ENCODE measurements at regions not wholly inside any gene's neighbourhood (a gene's known extent, or its start where the extent isn't known, plus 50 kb on each side); places are given as distances from the start of the nearest gene placed in this dataset.

GRCh38 chr10:60614363-60614762 lies 163.9 kb upstream of the CDK1 start:
- H3K27me3 ChIP-seq (replicated peaks; ENCODE audit: control insufficient read depth, insufficient read depth, low read length), result no peaks in the 10 kb centered on the region
- H3K36me3 ChIP-seq (ENCODE audit: control insufficient read depth, insufficient read depth, low read length, severe bottlenecking), result no peaks in the 10 kb centered on the region
- no peak for DNase-seq (ENCODE audit: low read depth)
- no peaks in the 10 kb centered on the region for H3K9me3 ChIP-seq (ENCODE audit: control insufficient read depth, low read length)
- H3K4me3 ChIP-seq (ENCODE audit: low read length), result no peak overlapping the region
- no peak overlapping the region for H3K9ac ChIP-seq (ENCODE audit: low read length)
- H3K4me1 ChIP-seq (ENCODE audit: control insufficient read depth, insufficient read depth, low read length), result peaks cover 6% of the 10 kb centered on the region

GRCh38 chr10:60613434-60613833 lies 164.8 kb upstream of the CDK1 start:
- no peak overlapping the region for H3K9ac ChIP-seq (ENCODE audit: low read length)

GRCh38 chr10:60611291-60611747 lies 167.0 kb upstream of the CDK1 start:
- H3K4me1 ChIP-seq (ENCODE audit: control insufficient read depth, insufficient read depth, low read length), result peaks cover 6% of the 10 kb centered on the region
- H3K27me3 ChIP-seq (replicated peaks; ENCODE audit: control insufficient read depth, insufficient read depth, low read length), result no peaks in the 10 kb centered on the region
- H3K36me3 ChIP-seq (ENCODE audit: control insufficient read depth, insufficient read depth, low read length, severe bottlenecking), result no peaks in the 10 kb centered on the region
- no peak overlapping the region for H3K4me3 ChIP-seq (ENCODE audit: low read length)
- H3K9ac ChIP-seq (ENCODE audit: low read length), result no peak overlapping the region
- peak; percentile 64 for DNase-seq (ENCODE audit: low read depth)
- no peaks in the 10 kb centered on the region for H3K9me3 ChIP-seq (ENCODE audit: control insufficient read depth, low read length)

More at GRCh38 chr10:60613434-60613833, 164.8 kb upstream of the CDK1 start:
- H3K27me3 ChIP-seq (replicated peaks; ENCODE audit: control insufficient read depth, insufficient read depth, low read length), result no peaks in the 10 kb centered on the region
- H3K4me3 ChIP-seq (ENCODE audit: low read length), result no peak overlapping the region
- no peaks in the 10 kb centered on the region for H3K9me3 ChIP-seq (ENCODE audit: control insufficient read depth, low read length)
- peaks cover 6% of the 10 kb centered on the region for H3K4me1 ChIP-seq (ENCODE audit: control insufficient read depth, insufficient read depth, low read length)
- DNase-seq (ENCODE audit: low read depth), result no peak
- no peaks in the 10 kb centered on the region for H3K36me3 ChIP-seq (ENCODE audit: control insufficient read depth, insufficient read depth, low read length, severe bottlenecking)

GRCh38 chr10:60607372-60607771 lies 170.9 kb upstream of the CDK1 start:
- no peaks in the 10 kb centered on the region for H3K36me3 ChIP-seq (ENCODE audit: control insufficient read depth, insufficient read depth, low read length, severe bottlenecking)
- H3K9ac ChIP-seq (ENCODE audit: low read length), result no peak overlapping the region
- no peak overlapping the region for H3K4me3 ChIP-seq (ENCODE audit: low read length)
- DNase-seq (ENCODE audit: low read depth), result no peak
- no peaks in the 10 kb centered on the region for H3K9me3 ChIP-seq (ENCODE audit: control insufficient read depth, low read length)
- no peaks in the 10 kb centered on the region for H3K27me3 ChIP-seq (replicated peaks; ENCODE audit: control insufficient read depth, insufficient read depth, low read length)
- H3K4me1 ChIP-seq (ENCODE audit: control insufficient read depth, insufficient read depth, low read length), result peaks cover 6% of the 10 kb centered on the region

GRCh38 chr10:60606343-60607080 lies 171.8 kb upstream of the CDK1 start:
- peak; percentile 36 for DNase-seq (ENCODE audit: low read depth)
- H3K27me3 ChIP-seq (replicated peaks; ENCODE audit: control insufficient read depth, insufficient read depth, low read length), result no peaks in the 10 kb centered on the region
- peaks cover 6% of the 10 kb centered on the region for H3K4me1 ChIP-seq (ENCODE audit: control insufficient read depth, insufficient read depth, low read length)
- peak overlapping the region; percentile 21 for H3K4me3 ChIP-seq (ENCODE audit: low read length)
- no peak overlapping the region for H3K9ac ChIP-seq (ENCODE audit: low read length)
- no peaks in the 10 kb centered on the region for H3K9me3 ChIP-seq (ENCODE audit: control insufficient read depth, low read length)
- H3K36me3 ChIP-seq (ENCODE audit: control insufficient read depth, insufficient read depth, low read length, severe bottlenecking), result no peaks in the 10 kb centered on the region

- Histone ChIP-seq H3K4me1 (ENCODE audit: control insufficient read depth, insufficient read depth, low read length) (no peaks in the 10 kb centered on the region), H3K27me3 (replicated peaks; ENCODE audit: control insufficient read depth, insufficient read depth, low read length) (no peaks in the 10 kb centered on the region), H3K36me3 (ENCODE audit: control insufficient read depth, insufficient read depth, low read length, severe bottlenecking) (no peaks in the 10 kb centered on the region), H3K4me3 (ENCODE audit: low read length) (no peak overlapping the region), H3K9me3 (ENCODE audit: control insufficient read depth, low read length) (no peaks in the 10 kb centered on the region), H3K9ac (ENCODE audit: low read length) (no peak overlapping the region)
- DNase-seq (ENCODE audit: low read depth), result no peak
Measured at GRCh38 chr10:60605476-60605875, 172.8 kb upstream of the CDK1 start.

GRCh38 chr10:60604342-60604741 lies 173.9 kb upstream of the CDK1 start:
- H3K9me3 ChIP-seq (ENCODE audit: control insufficient read depth, low read length), result no peaks in the 10 kb centered on the region
- H3K4me1 ChIP-seq (ENCODE audit: control insufficient read depth, insufficient read depth, low read length), result no peaks in the 10 kb centered on the region
- DNase-seq (ENCODE audit: low read depth), result no peak
- no peaks in the 10 kb centered on the region for H3K27me3 ChIP-seq (replicated peaks; ENCODE audit: control insufficient read depth, insufficient read depth, low read length)
- H3K9ac ChIP-seq (ENCODE audit: low read length), result no peak overlapping the region
- H3K4me3 ChIP-seq (ENCODE audit: low read length), result no peak overlapping the region
- no peaks in the 10 kb centered on the region for H3K36me3 ChIP-seq (ENCODE audit: control insufficient read depth, insufficient read depth, low read length, severe bottlenecking)

GRCh38 chr10:60597513-60597912 lies 180.8 kb upstream of the CDK1 start:
- H3K9ac ChIP-seq (ENCODE audit: low read length), result no peak overlapping the region
- H3K4me3 ChIP-seq (ENCODE audit: low read length), result no peak overlapping the region
- no peaks in the 10 kb centered on the region for H3K9me3 ChIP-seq (ENCODE audit: control insufficient read depth, low read length)
- H3K36me3 ChIP-seq (ENCODE audit: control insufficient read depth, insufficient read depth, low read length, severe bottlenecking), result no peaks in the 10 kb centered on the region
- H3K4me1 ChIP-seq (ENCODE audit: control insufficient read depth, insufficient read depth, low read length), result no peaks in the 10 kb centered on the region
- no peaks in the 10 kb centered on the region for H3K27me3 ChIP-seq (replicated peaks; ENCODE audit: control insufficient read depth, insufficient read depth, low read length)
- DNase-seq (ENCODE audit: low read depth), result peak; percentile 39

- Histone ChIP-seq H3K4me3 (ENCODE audit: low read length) (no peak overlapping the region), H3K4me1 (ENCODE audit: control insufficient read depth, insufficient read depth, low read length) (no peaks in the 10 kb centered on the region)
- no peak for DNase-seq (ENCODE audit: low read depth)
Measured at GRCh38 chr10:60595852-60596251, 182.4 kb upstream of the CDK1 start.

GRCh38 chr10:60594476-60595051 lies 183.7 kb upstream of the CDK1 start:
- Histone ChIP-seq H3K4me1 (ENCODE audit: control insufficient read depth, insufficient read depth, low read length) (no peaks in the 10 kb centered on the region), H3K36me3 (ENCODE audit: control insufficient read depth, insufficient read depth, low read length, severe bottlenecking) (no peaks in the 10 kb centered on the region), H3K4me3 (ENCODE audit: low read length) (no peak overlapping the region), H3K27me3 (replicated peaks; ENCODE audit: control insufficient read depth, insufficient read depth, low read length) (no peaks in the 10 kb centered on the region), H3K9me3 (ENCODE audit: control insufficient read depth, low read length) (no peaks in the 10 kb centered on the region), H3K9ac (ENCODE audit: low read length) (no peak overlapping the region)
- no peak for DNase-seq (ENCODE audit: low read depth)

More at GRCh38 chr10:60595852-60596251, 182.4 kb upstream of the CDK1 start:
- no peak overlapping the region for H3K9ac ChIP-seq (ENCODE audit: low read length)
- no peaks in the 10 kb centered on the region for H3K27me3 ChIP-seq (replicated peaks; ENCODE audit: control insufficient read depth, insufficient read depth, low read length)
- no peaks in the 10 kb centered on the region for H3K36me3 ChIP-seq (ENCODE audit: control insufficient read depth, insufficient read depth, low read length, severe bottlenecking)
- no peaks in the 10 kb centered on the region for H3K9me3 ChIP-seq (ENCODE audit: control insufficient read depth, low read length)

- H3K27me3 ChIP-seq (replicated peaks; ENCODE audit: control insufficient read depth, insufficient read depth, low read length), result no peaks in the 10 kb centered on the region
Measured at GRCh38 chr10:60591119-60591518, 187.2 kb upstream of the CDK1 start.

More at GRCh38 chr10:60591119-60591518, 187.2 kb upstream of the CDK1 start:
- no peaks in the 10 kb centered on the region for H3K36me3 ChIP-seq (ENCODE audit: control insufficient read depth, insufficient read depth, low read length, severe bottlenecking)
- no peaks in the 10 kb centered on the region for H3K9me3 ChIP-seq (ENCODE audit: control insufficient read depth, low read length)
- H3K4me3 ChIP-seq (ENCODE audit: low read length), result no peak overlapping the region
- H3K4me1 ChIP-seq (ENCODE audit: control insufficient read depth, insufficient read depth, low read length), result no peaks in the 10 kb centered on the region
- no peak for DNase-seq (ENCODE audit: low read depth)
- H3K9ac ChIP-seq (ENCODE audit: low read length), result no peak overlapping the region

Measured in adipocyte (in vitro differentiated cells).